ENCODE measurements at regions not wholly inside any gene's neighbourhood (a gene's known extent, or its start where the extent isn't known, plus 50 kb on each side); places are given as distances from the start of the nearest gene placed in this dataset.

- TF ChIP-seq BCLAF1 (IDR thresholded peaks at IDR 0.05; ENCODE audit: borderline replicate concordance in 1 of 2, control insufficient read depth in 1 of 2, low read depth in 2 of 2, low read length in 1 of 2), result no peak
- TF ChIP-seq ZNF785 (CRISPR knock-in tag; IDR thresholded peaks at IDR 0.05), result no peak
- peak; percentile 87 for TF ChIP-seq ATF7 (IDR thresholded peaks at IDR 0.05)
- no peak for TF ChIP-seq HMG20B (CRISPR knock-in tag; IDR thresholded peaks at IDR 0.05)
- TF ChIP-seq GTF2B (IDR thresholded peaks at IDR 0.05; ENCODE audit: extremely low read depth, insufficient read length), result no peak
- TF ChIP-seq ARID1B (IDR thresholded peaks at IDR 0.05), result peak; percentile 46; the same call in 1 of the 2 replicates
- peak; percentile 61; the same call in 1 of the 2 replicates for TF ChIP-seq CREB1 (IDR thresholded peaks at IDR 0.05)
- TF ChIP-seq CREB1 (CRISPR knock-in tag; IDR thresholded peaks at IDR 0.05), result peak; percentile 64; the same call in 1 of the 2 replicates
- TF ChIP-seq ETV6 (IDR thresholded peaks at IDR 0.05; ENCODE audit: borderline replicate concordance in 1 of 2, low read depth in 2 of 2, low read length in 1 of 2), result no peak
- TF ChIP-seq ETV6 (CRISPR knock-in tag; IDR thresholded peaks at IDR 0.05; ENCODE audit: borderline replicate concordance), result no peak
- no peak for TF ChIP-seq FOXJ2 (tag; IDR thresholded peaks at IDR 0.05)
- TF ChIP-seq NFIX (CRISPR knock-in tag; IDR thresholded peaks at IDR 0.05; ENCODE audit: low read depth), result no peak
- peak; percentile 61 for TF ChIP-seq GATA2 (CRISPR knock-in tag; IDR thresholded peaks at IDR 0.05)
- peak; percentile 34; the same call in 1 of the 2 replicates for TF ChIP-seq ZNF511 (CRISPR knock-in tag; IDR thresholded peaks at IDR 0.05)
- TF ChIP-seq CREB3 (tag; conservative IDR thresholded peaks at IDR 0.05; ENCODE audit: low read depth), result no peak
- no peak for TF ChIP-seq MAFK (IDR thresholded peaks at IDR 0.05; ENCODE audit: low read length)
- no peak for TF ChIP-seq HCFC1 (IDR thresholded peaks at IDR 0.05; ENCODE audit: low read depth, low read length)
- peak; percentile 89 for TF ChIP-seq ZKSCAN8 (CRISPR knock-in tag; IDR thresholded peaks at IDR 0.05)
- TF ChIP-seq ZNF699 (CRISPR knock-in tag; IDR thresholded peaks at IDR 0.05; ENCODE audit: insufficient replicate concordance), result no peak
- no peak for TF ChIP-seq ZNF316 (IDR thresholded peaks at IDR 0.05)
- TF ChIP-seq NEUROD1 (IDR thresholded peaks at IDR 0.05; ENCODE audit: borderline replicate concordance, low read depth, low read length, partially characterized antibody), result no peak
- no peak for TF ChIP-seq STAG1 (CRISPR knock-in tag; IDR thresholded peaks at IDR 0.05; ENCODE audit: borderline replicate concordance)
Measured at GRCh38 chrX:39859991-39860861, 237.5 kb downstream of the BCOR start (continued).
